Common myeloid progenitor, CD34-positive (primary cell): ENCODE measurements at regions not wholly inside any gene's neighbourhood (a gene's known extent, or its start where the extent isn't known, plus 50 kb on each side); places are given as distances from the start of the nearest gene placed in this dataset.
"Not testable (repeated sequence)": the region's sequence is repeated elsewhere in the genome, so short reads cannot be mapped to it uniquely, and the experiment has no call there.

Experiments
- CTCF ChIA-PET: fragments of 350-600 bp; sonication (Branson Sonifier 250); formaldehyde crosslinking; loops from one replicate; lab custom pipeline; 2021; ENCODE audit warnings: antibody characterized with exemption; lab: Charles Lee
- POLR2A ChIA-PET: fragments of 350-600 bp; sonication (Branson Sonifier 250); formaldehyde crosslinking; loops from one replicate; lab custom pipeline; 2021; ENCODE audit warnings: antibody characterized with exemption; lab: Charles Lee
- DNase-seq, 3 donors: peaks; one replicate each; pipeline versions ENCODE4 v3.0.0 to v3.0.0-alpha.2; 2013
- H3K27ac ChIP-seq, 2 experiments: 1 replicate in 1 of 2; 2 replicates in 1 of 2; pipeline ENCODE4 v1.7.0; 2013; ENCODE audit warnings: inconsistent platforms in 2 of 2, low read length in 2 of 2, mild to moderate bottlenecking in 2 of 2, low read depth in 1 of 2, moderate library complexity in 1 of 2; ENCODE audit not compliant: severe bottlenecking in 2 of 2, insufficient read depth in 1 of 2, poor library complexity in 1 of 2
- H3K27me3 ChIP-seq, 5 experiments: replicated peaks in 2 of 5; 1 replicate in 3 of 5; 2 replicates in 2 of 5; pipeline versions ENCODE4 v1.6.1 to v1.7.0; 2013; ENCODE audit warnings: low read length in 4 of 5, mild to moderate bottlenecking in 2 of 5, moderate library complexity in 2 of 5, inconsistent platforms in 1 of 5; ENCODE audit not compliant: insufficient read depth in 5 of 5, control insufficient read depth in 4 of 5
- H3K36me3 ChIP-seq, 4 experiments: 1 replicate in 2 of 4; 2 replicates in 2 of 4; pipeline versions ENCODE4 v1.6.1 to v1.7.0; 2013; ENCODE audit warnings: low read length in 3 of 4, control low read depth in 1 of 4, mild to moderate bottlenecking in 1 of 4; ENCODE audit not compliant: control insufficient read depth in 4 of 4, insufficient read depth in 4 of 4
- H3K4me1 ChIP-seq, 4 experiments: 1 replicate in 3 of 4; 2 replicates in 1 of 4; pipeline versions ENCODE4 v1.6.1 to v1.7.1; 2013; ENCODE audit warnings: low read length in 3 of 4, mild to moderate bottlenecking in 3 of 4, control low read depth in 1 of 4, inconsistent platforms in 1 of 4, moderate library complexity in 1 of 4; ENCODE audit not compliant: control insufficient read depth in 4 of 4, insufficient read depth in 4 of 4; ENCODE audit errors: control extremely low read depth in 1 of 4
- H3K4me3 ChIP-seq, 7 experiments: 1 replicate in 4 of 7; 2 replicates in 3 of 7; pipeline versions ENCODE4 v1.5.1 to v1.7.0; 2013; ENCODE audit warnings: mild to moderate bottlenecking in 7 of 7, low read length in 6 of 7, moderate library complexity in 6 of 7, inconsistent platforms in 2 of 7, low read depth in 2 of 7, control low read depth in 1 of 7; ENCODE audit not compliant: insufficient read depth in 4 of 7, control insufficient read depth in 1 of 7; ENCODE audit errors: extremely low read depth in 1 of 7
- H3K9me3 ChIP-seq, 5 experiments: 1 replicate in 4 of 5; 2 replicates in 1 of 5; pipeline versions ENCODE4 v1.6.1 to v1.7.1; 2013; ENCODE audit warnings: low read length in 4 of 5, mild to moderate bottlenecking in 2 of 5, inconsistent platforms in 1 of 5, low read depth in 1 of 5, moderate library complexity in 1 of 5; ENCODE audit not compliant: control insufficient read depth in 4 of 5, insufficient read depth in 2 of 5; ENCODE audit errors: control extremely low read depth in 1 of 5
- WGBS: methylation state at CpG from one replicate; pipeline ENCODE4 v1.1.5; 2013; ENCODE audit not compliant: insufficient coverage; 5-methylcytosine and 5-hydroxymethylcytosine counted together

DNA sequence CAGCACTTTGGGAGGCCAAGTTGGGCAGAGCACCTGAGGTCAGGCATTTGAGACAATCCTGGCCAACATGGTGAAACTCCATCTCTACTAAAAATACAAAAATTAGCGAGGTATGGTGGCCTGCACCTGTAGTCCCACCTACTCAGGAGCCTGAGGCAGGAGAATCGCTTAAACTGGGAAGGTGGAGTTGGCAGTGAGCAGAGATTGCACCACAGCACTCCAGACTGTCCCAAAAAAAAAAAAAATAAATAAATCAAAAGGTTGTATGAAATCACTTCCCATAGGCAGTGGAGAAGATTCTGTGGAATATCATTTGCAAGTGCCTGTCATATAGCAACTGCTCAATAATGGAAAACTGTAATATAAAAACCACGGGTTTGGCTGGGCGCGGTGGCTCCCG, 65.1 kb upstream of the SERBP1 start:
- Histone ChIP-seq H3K36me3 (no peaks in the 10 kb centered on the region), H3K27ac (no peak overlapping the region), H3K4me3 (no peak overlapping the region), H3K27me3 (no peaks in the 10 kb centered on the region), H3K4me1 (no peaks in the 10 kb centered on the region), H3K9me3 (no peaks in the 10 kb centered on the region)
- CTCF ChIA-PET: interaction anchor here (1.0 to 5.7 kb wide), 5 partner anchors 68 to 282 kb away, joined by 3 to 36 read pairs (median 6); no protein-coding TSS in a partner anchor
- no peak for DNase-seq
- POLR2A ChIA-PET: no interaction called here
- 80% methylated on average over 1 of the region's 6 CpGs for WGBS

DNA sequence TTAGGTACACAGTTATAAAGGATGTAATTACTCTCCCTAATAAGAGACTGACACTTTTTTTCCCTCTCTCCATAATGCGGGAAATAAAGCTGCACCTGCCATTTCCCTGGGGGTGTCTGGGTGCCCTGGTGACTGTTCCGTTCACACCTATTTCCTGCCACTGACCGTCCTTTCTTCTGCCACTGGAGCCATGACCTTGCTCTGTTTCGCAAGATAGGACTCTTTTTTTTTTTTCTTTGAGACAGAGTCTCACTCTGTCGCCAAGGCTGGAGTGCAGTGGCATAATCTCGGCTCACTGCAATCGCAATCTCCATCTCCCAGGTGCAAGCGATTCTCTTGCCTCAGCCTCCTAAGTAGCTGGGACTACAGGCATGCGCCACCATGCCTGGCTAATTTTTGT, 66.1 kb upstream of the SERBP1 start:
- ChIA-PET POLR2A (no interaction called here), CTCF (interaction anchor here (0.8 to 5.7 kb wide), 5 partner anchors 107 to 283 kb away, joined by 3 to 36 read pairs (median 5); no protein-coding TSS in a partner anchor)
- Histone ChIP-seq H3K27ac (no peak overlapping the region), H3K4me3 (no peak overlapping the region), H3K27me3 (no peaks in the 10 kb centered on the region), H3K9me3 (no peaks in the 10 kb centered on the region), H3K36me3 (no peaks in the 10 kb centered on the region), H3K4me1 (peaks cover 0 to 4% (median 1%) of the 10 kb centered on the region in 4 experiments)
- 82% methylated on average over 4 of the region's 9 CpGs for WGBS
- no peak for DNase-seq

DNA sequence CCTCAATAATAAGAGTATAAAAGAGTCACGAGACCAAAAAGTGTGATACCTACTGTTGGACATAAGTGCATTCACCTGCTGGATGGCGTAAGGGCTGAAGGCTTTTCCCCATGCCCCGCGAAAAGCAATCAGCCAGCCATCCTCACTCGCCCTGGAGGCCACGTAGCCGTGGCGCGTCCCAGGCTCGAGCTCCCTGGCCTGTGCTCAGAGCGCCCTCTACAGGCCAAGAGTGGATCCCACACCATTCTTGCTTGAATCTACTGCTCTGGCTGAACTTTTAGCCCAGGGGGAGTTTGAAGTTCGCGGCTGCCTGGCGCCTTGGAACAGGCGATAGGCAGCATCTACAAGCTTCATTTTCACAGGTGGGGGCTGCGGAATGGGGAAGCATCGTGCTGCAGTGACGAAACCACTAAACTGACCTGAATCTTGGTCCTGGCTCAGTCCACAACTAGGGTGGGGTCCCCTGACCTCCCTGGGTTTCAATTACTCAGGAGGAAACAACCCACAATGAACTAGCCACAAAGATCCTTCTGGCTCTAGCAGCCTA, 70.3 kb upstream of the SERBP1 start:
- Histone ChIP-seq H3K4me3 (peak overlapping the region in 1 of 7 experiments; percentile 27), H3K9me3 (no peaks in the 10 kb centered on the region), H3K4me1 (peaks cover 0 to 4% (median 1%) of the 10 kb centered on the region in 4 experiments), H3K27me3 (no peaks in the 10 kb centered on the region), H3K36me3 (no peaks in the 10 kb centered on the region), H3K27ac (no peak overlapping the region)
- DNase-seq: peak; percentile 83 to 94 (median 91)
- POLR2A ChIA-PET: no interaction called here
- CTCF ChIA-PET: interaction anchor here (0.6 to 4.7 kb wide), 31 partner anchors 9 to 287 kb away, joined by 3 to 58 read pairs (median 4); no protein-coding TSS in a partner anchor
- 0% methylated on average over 15 of the region's 18 CpGs for WGBS

DNA sequence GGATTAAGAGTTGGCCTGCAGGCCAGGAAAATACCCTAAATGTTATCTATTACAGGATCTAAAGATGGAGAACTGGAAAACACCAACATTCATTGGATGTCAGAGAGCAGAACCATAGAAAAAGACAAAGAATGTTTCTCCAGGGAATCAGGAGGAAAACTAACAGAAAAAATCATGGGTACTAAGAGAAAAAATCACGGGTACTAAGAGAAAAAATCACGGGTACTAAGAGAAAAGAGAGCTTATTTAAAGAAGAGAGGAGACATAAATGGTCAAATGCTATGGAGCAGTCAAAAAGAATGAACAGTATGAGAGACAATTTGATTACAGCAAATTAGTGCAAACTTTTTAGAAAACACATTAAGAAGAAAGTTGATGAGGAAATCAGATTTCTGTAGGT, 73.8 kb upstream of the SERBP1 start:
- Histone ChIP-seq H3K27ac (no peak overlapping the region), H3K36me3 (no peaks in the 10 kb centered on the region), H3K27me3 (no peaks in the 10 kb centered on the region), H3K9me3 (no peaks in the 10 kb centered on the region), H3K4me1 (peaks cover 0 to 4% (median 1%) of the 10 kb centered on the region in 4 experiments), H3K4me3 (no peak overlapping the region)
- ChIA-PET POLR2A (no interaction called here), CTCF (interaction anchor here (1.2 to 1.5 kb wide), 4 partner anchors 35 to 292 kb away, joined by 3 to 7 read pairs (median 6); no protein-coding TSS in a partner anchor)
- DNase-seq: no peak
- 94% methylated on average over 2 of the region's 2 CpGs for WGBS

DNA sequence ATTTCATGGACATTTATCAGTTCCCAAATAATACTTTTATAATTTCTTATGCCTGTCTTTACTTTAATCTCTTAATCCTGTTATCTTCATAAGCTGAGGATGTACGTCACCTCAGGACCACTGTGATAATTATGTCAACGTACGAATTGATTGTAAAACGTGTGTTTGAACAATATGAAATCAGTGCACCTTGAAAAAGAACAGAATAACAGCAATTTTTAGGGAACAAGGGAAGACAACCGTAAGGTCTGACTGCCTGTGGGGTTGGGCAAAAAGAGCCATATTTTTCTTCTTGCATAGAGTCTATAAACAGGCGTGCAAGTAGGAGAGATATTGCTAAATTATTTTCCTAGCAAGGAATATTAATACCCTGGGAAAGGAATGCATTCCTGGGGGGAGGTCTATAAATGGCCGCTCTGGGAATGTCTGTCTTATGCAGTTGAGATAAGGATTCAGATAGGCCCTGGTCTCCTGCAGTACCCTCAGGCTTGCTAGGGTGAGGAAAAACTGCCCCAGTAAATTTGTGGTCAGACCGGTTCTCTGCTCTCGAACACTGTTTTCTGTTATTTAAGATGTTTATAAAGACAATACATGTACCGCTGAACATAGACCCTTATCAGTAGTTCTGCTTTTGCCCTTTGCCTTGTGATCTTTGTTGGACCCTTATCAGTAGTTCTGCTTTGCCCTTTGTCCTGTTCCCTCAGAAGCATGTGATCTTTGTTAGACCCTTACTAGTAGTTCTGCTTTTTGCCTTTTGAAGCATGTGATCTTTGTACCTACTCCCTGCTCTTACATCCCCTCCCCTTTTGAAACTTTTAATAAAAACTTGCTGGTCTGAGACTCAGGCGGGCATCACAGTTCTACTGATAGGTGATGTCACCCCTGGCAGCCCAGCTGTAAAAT, 83.4 kb upstream of the SERBP1 start:
- H3K4me3 ChIP-seq, H3K4me1 ChIP-seq, POLR2A ChIA-PET, DNase-seq, H3K27me3 ChIP-seq, H3K27ac ChIP-seq, H3K9me3 ChIP-seq, H3K36me3 ChIP-seq: not testable (repeated sequence)
- 95% methylated on average over 4 of the region's 11 CpGs for WGBS
- CTCF ChIA-PET: interaction anchor here (2.1 kb wide), 1 partner anchor 9 kb away, joined by 5 read pairs; no protein-coding TSS in a partner anchor

DNA sequence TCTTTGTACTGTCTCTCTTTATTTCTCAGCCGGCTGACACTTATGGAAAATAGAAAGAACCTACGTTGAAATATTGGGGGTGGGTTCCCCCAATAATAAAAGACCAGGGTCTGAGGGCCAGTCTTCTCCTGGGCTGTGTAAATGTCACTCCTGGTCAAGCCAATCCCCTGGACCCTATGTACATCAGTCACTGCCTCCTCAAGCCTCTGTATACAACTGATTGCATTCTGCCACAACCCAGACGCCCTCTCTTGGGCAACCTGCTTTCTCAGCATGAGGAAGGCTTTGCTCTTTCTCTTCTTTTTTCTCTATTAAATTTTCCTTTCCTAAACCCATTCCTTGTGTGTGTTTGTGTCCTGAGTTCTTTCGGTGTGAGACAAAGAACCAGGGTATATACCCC, 84.1 kb upstream of the SERBP1 start:
- Histone ChIP-seq H3K4me1 (no peaks in the 10 kb centered on the region), H3K36me3 (no peaks in the 10 kb centered on the region), H3K9me3 (peaks cover 2 to 10% (median 2%) of the 10 kb centered on the region in 5 experiments), H3K27me3 (no peaks in the 10 kb centered on the region), H3K4me3 (no peak overlapping the region), H3K27ac (no peak overlapping the region)
- ChIA-PET POLR2A (no interaction called here), CTCF (interaction anchor here (1.1 to 1.4 kb wide), 3 partner anchors 13 to 246 kb away, joined by 3 read pairs; no protein-coding TSS in a partner anchor)
- WGBS: 100% methylated on average over 2 of the region's 4 CpGs
- no peak for DNase-seq
